Activated CD4-positive, alpha-beta T cell treated with anti-CD3 and anti-CD28 coated beads for 4 hours (primary cell): ENCODE measurements at regions not wholly inside any gene's neighbourhood (a gene's known extent, or its start where the extent isn't known, plus 50 kb on each side); places are given as distances from the start of the nearest gene placed in this dataset.
"Not testable (repeated sequence)": the region's sequence is repeated elsewhere in the genome, so short reads cannot be mapped to it uniquely, and the experiment has no call there.

Experiments used
- DNase-seq, 2 donors: peaks; one replicate each; pipeline ENCODE4 v3.0.0-alpha.2; 2020

GRCh38 chr20:57813509-57814269 is 103.9 kb upstream of the PMEPA1 start:
- DNase-seq: no peak

GRCh38 chr20:57812632-57813031 is 102.8 kb upstream of the PMEPA1 start:
- not testable (repeated sequence) for DNase-seq

- DNase-seq: no peak
Measured at GRCh38 chr20:57811374-57812020, 101.7 kb upstream of the PMEPA1 start.

GRCh38 chr20:57810511-57811373 is 100.9 kb upstream of the PMEPA1 start:
- DNase-seq: no peak

GRCh38 chr20:57809661-57810172 is 99.9 kb upstream of the PMEPA1 start:
- no peak for DNase-seq

GRCh38 chr20:57809149-57809548 is 99.3 kb upstream of the PMEPA1 start:
- no peak for DNase-seq

GRCh38 chr20:57808264-57809070 is 98.7 kb upstream of the PMEPA1 start:
- no peak for DNase-seq

GRCh38 chr20:57807401-57808263 is 97.8 kb upstream of the PMEPA1 start:
- DNase-seq: no peak

GRCh38 chr20:57806975-57807374 is 97.2 kb upstream of the PMEPA1 start:
- no peak for DNase-seq

- no peak for DNase-seq
Measured at GRCh38 chr20:57806476-57806875, 96.7 kb upstream of the PMEPA1 start.

GRCh38 chr20:57805747-57806146 is 95.9 kb upstream of the PMEPA1 start:
- no peak for DNase-seq

GRCh38 chr20:57804470-57805250 is 94.8 kb upstream of the PMEPA1 start:
- DNase-seq: no peak

GRCh38 chr20:57803508-57804005 is 93.7 kb upstream of the PMEPA1 start:
- DNase-seq: no peak

GRCh38 chr20:57802765-57803507 is 93.1 kb upstream of the PMEPA1 start:
- DNase-seq: no peak

GRCh38 chr20:57801581-57801980 is 91.8 kb upstream of the PMEPA1 start:
- DNase-seq: no peak

- no peak for DNase-seq
Measured at GRCh38 chr20:57800791-57801430, 91.1 kb upstream of the PMEPA1 start.

- DNase-seq: no peak
Measured at GRCh38 chr20:57797401-57797800, 87.6 kb upstream of the PMEPA1 start.

GRCh38 chr20:57795977-57796560 is 86.3 kb upstream of the PMEPA1 start:
- no peak for DNase-seq

GRCh38 chr20:57795342-57795697 is 85.5 kb upstream of the PMEPA1 start:
- DNase-seq: no peak
